Loucy (cell line): ENCODE measurements at regions not wholly inside any gene's neighbourhood (a gene's known extent, or its start where the extent isn't known, plus 50 kb on each side); places are given as distances from the start of the nearest gene placed in this dataset.
"Not testable (repeated sequence)": the region's sequence is repeated elsewhere in the genome, so short reads cannot be mapped to it uniquely, and the experiment has no call there.

Experiments used
- CTCF ChIP-seq: fragments of 200-600 bp; sonication (generic); conservative IDR thresholded peaks from 2 replicates; pipeline ENCODE4 v1.5.1; 2014; ENCODE audit warnings: mild to moderate bottlenecking, antibody characterized with exemption, low read length
- EZH2phosphoT487 ChIP-seq: fragments of 200-600 bp; IDR thresholded peaks from 2 replicates; pipeline ENCODE4 v1.6.1; 2018; ENCODE audit warnings: antibody characterized with exemption, mild to moderate bottlenecking, moderate library complexity, borderline replicate concordance

- TF ChIP-seq CTCF, EZH2phosphoT487: not testable (repeated sequence)
Observed at GRCh38 chr15:21355944-21356343, 84.4 kb downstream of the POTEB3 start.
